NCI-H748 (cell line): ENCODE measurements at regions not wholly inside any gene's neighbourhood (a gene's known extent, or its start where the extent isn't known, plus 50 kb on each side); places are given as distances from the start of the nearest gene placed in this dataset.

Experiments used
- DNase-seq: peaks from one replicate; lab custom pipeline; 2025; ENCODE audit not compliant: unreplicated experiment; lab: John Stamatoyannopoulos, UW

DNA sequence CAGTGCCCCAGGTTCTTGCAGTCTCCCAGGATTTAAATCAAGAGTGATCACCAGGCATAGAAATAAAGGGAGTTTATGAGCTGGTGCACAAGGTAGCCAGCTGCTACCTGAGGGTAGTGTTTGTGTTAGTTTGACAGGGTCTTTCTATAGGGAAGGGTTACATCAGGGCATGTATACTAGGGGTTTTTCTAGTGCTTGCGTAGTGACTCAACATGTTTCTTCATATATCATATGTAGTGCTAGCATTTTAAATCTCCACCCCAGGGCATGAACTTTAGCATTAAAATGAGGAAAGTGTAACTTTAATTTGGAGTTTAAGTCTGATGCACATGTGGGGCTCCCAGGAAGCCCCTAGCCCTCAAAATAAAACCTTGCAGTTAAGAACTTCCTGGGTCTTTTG, 86.5 kb upstream of the TNR start:
- no peak for DNase-seq

DNA sequence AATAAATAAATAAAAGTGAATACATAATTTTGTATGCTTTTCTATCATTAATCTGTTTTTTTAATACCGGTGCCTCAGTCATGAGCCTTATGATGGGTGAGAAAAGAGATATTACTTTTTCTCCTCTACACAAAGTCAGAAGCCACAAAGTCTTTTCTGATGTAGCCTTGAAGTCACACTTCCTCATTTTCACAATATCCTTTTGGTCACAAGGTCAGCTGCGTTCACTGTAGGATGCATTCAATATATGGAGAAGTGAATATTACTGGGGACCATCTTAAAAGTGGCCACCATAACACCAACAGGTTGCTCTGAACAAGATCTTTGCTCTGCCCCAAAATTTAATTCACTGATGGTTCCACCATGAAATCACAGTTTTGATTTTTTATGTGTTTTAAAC, 83.3 kb upstream of the TNR start:
- no peak for DNase-seq

DNA sequence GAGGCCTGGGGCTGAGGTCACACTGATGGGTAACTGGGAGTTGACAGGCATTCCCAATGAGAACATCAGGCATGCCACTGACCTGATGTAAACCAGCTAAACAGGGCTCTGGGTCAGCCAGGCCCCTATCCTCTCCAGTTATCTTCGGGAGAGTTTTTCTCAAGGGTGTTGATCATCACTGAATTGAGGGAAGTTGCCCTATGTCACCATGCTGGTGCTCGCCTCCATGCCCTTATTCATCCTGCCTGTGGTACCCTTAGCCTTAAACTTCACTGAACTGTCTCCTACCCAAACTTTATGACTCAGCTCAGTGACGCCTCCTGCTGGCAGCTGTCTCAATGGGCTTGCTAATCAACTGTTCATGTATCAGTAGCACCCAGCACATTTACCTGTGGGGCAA, 80.7 kb upstream of the TNR start:
- no peak for DNase-seq

DNA sequence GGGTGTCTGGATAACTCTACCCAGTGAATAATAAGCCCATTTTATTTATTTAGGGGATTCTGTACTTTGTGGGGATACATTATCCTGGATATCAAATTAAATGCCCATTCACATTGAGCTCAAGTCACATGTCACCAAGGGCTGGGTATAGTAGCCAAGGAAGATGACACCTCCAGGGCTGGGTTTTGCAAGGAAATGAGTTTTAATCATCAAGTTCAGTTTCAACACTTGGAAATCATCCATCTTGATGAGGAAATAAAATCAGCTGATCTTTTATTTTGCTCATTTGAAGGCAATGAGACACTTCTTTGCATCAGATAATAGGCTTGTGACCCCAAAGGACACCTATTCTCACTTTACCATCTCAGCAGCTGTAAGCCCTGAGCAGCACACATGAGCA, 80.0 kb upstream of the TNR start:
- DNase-seq = no peak

DNA sequence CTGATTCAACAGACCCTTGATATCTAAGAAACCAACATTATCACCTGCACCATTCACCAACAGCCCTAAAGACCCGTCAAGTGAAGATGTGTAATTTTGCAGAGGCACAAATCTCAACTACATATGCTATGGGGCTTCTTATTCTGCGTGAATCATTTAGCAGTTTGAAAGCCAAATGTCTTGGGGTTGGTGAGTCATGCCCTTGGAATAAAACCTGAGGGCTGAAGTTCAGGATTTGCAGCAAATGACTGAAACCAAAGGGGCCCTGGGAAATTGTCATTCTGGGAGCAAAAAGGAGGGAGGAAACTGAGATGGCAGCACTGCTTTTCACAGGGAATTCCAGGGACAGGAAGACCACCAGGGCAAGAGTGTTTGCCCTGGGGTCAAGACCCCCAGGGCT, 79.2 kb upstream of the TNR start:
- no peak for DNase-seq

DNA sequence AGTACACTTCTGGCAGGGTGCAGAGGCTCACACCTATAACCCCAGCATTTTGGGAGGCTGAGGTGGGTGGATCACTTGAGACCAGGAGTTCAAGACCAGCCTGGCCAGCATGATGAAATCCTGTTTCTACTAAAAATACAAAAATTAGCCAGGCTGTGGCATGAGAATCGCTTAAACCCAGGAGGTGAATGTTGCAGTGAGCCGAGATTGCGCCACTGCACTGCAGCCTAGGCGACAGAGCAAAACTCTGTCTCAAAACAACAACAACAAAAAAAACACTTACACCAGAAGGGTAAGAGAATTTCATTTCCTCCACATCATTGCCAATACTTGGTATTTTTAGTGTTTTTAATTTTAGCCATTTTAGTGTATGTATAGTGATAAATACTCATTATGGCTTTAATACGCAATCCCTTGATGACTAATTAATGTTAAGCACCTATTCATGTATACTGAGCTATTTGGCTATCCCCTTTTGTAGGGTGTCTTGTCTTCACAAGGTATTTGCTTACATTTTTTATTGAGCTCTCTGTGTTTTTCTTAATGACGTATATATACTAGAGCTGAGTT, 77.1 kb upstream of the TNR start:
- DNase-seq = no peak

DNA sequence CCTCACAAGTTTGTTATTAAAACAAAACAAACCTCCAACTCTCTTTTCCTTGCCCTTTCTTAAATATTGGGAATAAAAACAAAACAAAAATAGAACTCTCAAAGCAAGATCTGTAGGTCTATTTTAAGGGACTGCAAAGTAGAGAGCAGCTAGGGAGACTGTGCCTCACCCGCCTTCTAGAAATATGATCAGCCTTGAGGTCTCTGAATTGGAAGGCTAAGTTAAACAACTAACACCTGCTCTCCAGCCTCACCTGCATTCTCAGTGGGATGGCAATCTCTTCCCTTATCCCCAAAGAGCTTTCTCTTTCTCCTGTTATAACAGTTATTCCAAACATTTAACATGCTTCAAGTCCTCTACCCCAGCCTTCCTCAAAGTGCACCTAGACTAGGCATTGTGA, 75.5 kb upstream of the TNR start:
- DNase-seq = peak; percentile 22

DNA sequence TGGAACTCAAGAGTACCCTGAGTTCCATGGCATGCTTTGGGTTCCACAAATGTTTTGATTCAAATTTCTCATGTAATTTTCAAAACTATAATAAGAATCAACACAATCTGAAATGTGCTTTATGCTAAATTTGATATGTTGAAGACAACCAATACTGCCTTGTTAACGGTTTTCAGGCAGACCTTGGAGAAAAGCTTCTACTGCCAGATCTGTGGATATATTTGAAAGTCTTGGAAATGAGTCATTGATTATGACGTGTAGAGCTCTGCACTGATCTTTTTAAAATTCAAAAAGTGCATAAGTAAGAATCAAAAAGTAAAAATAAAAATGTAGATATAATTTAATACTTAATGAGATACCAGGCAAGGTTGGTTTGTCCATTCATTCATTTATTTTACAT, 74.0 kb upstream of the TNR start:
- DNase-seq = no peak

DNA sequence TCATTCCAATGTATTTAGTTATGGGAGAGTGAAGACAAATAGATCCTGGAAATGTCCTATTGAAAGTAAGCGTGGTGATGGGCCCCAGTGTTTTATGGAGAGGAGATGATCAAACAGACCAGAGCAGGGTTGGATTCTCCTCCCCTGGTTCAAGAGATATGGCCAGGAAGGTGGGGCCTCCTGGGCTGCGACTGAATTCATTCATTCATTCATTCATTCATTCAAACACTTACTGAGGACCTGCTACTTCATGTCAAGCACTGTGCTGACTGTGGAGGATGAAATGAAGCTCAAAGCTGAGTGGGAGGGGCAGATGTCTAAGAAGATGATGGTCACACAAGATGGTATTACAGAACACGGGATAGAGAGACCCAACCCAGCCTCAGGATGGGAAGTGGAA, 71.5 kb upstream of the TNR start:
- no peak for DNase-seq

DNA sequence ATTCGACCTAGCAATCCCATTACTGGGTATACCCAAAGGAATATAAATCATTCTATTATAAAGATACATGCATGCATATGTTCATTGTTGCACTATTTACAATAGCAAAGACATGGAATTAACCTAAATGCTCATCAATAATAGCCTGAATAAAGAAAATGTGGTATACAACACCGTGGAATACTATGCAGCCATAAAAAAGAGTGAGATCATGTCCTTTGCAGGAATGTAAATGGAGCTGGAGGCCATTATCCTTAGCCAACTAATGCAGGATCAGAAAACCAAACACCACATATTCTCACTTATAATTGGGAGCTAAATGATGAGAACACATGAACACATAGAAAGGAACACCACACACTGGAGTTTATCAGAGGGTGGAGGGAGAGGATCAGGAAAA, 69.5 kb upstream of the TNR start:
- DNase-seq = no peak

DNA sequence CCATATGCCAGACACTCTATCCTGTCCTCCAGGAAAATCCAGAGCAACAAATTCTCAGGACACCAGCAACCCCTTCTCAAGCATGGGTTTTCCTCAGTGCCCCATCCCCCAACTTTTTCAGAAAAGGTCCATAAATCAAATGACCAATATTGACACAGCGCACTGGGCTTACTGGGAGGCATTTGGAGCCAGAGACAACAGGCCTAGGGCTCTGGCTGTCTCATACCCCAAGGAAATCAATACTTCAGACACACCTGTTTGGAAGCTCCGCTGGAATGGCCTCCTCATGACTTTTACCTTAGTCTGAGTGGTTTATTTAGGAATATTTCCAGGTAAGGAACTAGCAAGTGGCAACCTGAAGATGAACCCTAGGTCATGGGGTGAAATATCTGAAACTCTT, 66.9 kb upstream of the TNR start:
- no peak for DNase-seq

DNA sequence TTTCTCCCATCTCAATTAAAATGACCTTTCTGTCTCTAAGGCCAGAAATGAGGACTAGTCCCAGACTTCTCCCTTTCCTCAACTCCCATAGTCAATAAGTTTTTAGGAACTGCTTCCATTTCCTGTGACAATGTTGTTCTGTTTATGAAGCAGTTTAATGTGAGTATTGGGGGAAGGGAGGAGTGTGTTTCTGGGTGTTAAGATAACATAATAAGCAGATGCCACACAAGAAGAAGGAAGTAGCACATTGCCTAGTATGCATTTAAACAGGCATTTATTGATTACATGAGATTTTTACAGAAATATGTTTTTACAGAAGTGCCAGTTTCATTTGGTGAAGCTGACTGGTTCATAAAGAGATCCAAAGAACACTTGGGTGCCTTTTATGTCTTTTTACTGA, 65.6 kb upstream of the TNR start:
- no peak for DNase-seq

DNA sequence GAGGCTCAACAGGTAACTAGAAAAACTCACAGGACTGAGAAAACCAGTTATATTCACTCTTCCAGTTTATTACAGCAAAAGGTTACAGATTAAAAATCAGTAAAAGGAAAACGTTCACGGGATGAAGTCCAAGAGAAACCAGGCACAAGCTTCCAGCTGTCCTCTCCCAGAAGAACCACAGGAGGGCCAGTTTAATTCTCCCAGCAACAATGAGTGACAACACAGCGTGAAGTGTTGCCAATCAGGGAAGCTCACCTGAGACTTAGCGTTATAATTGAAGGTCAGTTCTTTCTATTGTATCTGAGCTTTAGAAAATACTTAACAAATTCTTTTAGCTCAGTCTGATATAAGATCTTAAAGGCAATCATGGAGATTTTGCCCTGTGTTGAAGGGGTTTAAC, 65.2 kb upstream of the TNR start:
- DNase-seq = peak; percentile 41

DNA sequence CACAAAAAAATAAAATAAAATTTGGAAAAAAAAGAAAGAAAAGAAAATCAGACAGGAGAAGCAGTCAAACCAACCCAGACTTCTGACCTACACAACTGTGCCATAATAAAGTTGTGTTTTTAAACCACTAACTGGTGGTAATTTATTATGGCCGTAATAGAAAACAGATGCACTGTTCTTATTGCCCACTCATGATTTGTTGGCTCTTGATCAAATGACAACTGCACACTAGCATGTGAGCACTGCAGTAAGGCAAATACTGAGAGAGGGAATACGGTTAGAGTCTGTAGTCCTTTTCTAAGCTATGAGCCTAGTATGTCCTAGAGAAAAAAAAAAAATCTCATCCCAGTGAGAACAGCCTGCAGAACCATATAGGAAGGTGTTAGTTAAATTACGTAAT, 61.2 kb upstream of the TNR start:
- no peak for DNase-seq

DNA sequence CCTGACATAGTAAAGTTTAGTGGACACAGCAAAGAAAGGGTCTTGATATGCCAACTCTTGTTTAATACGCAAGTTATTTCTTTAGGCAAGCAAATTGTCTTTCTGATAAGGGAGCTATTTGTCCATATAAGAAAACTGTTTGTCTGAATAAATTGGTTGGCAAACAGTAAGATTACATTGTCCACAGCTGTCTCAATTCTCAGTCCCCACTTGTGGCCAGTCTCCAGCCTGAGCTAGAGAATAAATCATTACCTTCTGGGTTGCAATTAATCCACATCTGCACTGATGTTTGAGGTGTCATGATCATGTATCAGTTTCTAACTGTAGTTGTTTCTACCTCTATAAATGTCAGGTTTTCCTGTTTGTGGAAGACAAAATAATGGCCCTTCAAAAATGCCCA, 60.0 kb upstream of the TNR start:
- peak; percentile 2 for DNase-seq

DNA sequence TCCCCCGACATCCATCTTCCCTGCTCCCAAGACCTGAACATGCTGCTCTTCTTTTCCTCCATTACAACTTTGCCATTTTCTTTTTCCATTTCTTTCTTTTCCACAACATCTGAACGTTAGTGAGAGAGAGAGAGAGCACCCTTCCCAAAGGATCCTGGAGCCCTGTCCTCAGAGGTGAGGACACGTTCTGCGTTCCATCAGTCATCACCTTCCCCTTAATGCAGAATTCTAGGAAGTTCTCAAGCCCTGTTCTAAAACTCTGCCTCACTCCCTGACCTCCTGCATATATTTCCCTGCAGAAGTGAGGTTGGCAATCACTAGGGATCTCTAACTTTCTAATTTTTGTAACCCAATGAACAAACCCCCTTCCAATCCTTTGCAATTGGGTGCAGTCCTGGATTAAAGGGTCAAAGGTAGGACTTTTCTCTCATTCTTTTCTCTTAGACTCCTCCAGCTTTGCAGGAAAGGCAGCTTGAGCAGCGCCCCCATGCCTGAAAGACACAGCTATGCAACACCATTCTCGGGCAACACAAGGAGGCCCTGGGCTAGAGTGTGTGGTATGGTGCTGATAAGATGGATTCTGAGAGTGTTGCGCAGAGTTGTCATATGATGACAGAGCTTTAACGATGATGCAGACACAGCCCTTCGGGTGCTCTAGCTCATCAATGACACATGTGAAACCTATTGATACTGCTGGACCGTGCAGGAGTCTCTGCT, 59.2 kb upstream of the TNR start:
- no peak for DNase-seq

DNA sequence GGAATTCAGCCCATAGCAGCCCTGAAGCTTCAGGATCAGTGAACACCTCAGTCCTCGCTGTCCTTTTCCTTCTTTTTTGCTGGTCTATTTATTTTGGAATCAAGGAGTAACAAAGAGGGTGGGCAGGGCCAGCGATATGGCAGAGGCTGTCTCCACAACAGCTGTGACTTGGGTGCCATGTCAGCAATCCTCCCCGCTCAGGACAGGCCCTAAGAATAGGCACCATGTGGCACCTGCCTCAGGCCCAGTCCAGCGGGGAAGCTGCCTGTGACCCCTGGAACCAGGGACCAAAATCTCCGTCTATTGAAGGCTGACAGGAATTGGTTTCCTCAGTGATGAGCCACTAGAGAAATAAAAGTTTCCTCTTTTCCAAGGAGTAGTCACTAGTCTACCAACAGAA, 58.6 kb upstream of the TNR start:
- no peak for DNase-seq

DNA sequence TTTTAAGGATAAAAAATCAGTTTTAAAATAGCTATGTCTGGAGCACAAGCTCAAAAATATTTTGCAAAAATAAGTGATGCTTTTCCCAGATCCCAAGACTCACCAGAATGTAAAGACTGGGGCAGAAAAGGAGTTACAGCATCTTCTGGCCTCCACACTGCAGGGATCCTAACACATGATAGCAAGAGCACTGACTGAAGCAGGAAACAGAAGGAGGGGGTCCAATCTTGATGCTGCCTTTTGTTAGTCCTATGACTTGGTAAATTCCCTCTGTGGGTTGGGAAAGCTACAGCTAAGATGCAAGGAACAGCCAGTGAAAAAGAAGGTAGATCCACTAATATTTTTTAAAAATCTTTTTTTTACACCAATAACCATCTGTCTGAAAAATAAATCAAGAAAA, 54.2 kb upstream of the TNR start:
- no peak for DNase-seq

DNA sequence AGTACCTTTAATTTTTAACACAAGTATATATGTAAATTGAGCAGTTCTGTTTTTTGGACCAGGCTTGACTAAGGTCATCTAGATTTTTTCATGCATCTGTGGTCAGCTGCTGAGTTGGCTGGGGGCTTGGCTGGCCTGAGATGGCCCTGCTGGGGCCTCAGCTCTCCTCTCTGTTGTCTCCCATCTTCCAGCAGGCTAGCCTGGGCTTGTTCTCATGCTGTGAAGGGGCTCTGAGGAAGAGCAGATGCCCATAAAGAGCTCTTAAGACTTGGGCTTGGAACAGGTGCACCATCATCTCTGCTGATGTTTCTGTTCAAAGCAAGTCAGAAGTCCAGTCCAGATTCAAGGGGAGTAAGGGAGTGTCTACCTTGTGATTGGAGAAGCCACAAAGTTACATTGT, 51.2 kb upstream of the TNR start:
- DNase-seq = no peak

DNA sequence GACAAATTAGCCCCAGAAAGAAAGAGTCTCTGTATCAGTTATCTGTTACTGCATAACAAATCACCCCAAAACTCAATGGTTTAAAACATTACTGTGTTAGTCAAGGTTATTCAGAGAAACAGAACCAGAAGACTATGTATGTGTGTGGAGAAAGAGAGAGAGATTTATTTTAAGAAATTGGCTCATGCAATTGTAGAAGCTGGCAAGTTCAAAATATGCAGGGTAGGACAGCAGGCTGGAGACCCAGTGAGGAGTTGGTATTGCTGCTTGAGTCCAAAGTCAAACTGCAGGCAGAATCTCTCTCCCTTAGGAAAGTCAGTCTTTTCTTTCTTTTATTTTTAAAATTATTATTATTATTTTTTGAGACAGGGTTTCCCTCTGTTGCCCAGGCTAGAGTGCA, 50.2 kb upstream of the TNR start:
- DNase-seq = no peak
